ENCODE measurements at regions not wholly inside any gene's neighbourhood (a gene's known extent, or its start where the extent isn't known, plus 50 kb on each side); places are given as distances from the start of the nearest gene placed in this dataset.
"Not testable (repeated sequence)": the region's sequence is repeated elsewhere in the genome, so short reads cannot be mapped to it uniquely, and the experiment has no call there.

DNA sequence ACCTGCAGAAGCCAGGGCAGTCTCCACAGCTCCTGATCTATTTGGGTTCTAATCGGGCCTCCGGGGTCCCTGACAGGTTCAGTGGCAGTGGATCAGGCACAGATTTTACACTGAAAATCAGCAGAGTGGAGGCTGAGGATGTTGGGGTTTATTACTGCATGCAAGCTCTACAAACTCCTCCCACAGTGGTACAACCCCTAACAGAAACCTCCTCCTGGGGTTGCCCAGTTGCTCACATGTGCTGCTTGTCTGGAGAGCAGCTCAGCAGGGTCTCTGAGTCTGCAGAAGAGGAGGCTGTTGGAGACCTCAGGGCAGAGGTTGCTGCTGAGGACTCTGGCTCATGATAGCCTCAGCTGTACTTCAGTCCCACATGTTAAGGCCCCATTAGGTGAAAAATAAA is 1269.1 kb downstream of the RPIA start:
- not testable (repeated sequence) for DNase-seq (ENCODE audit: low spot score)

DNA sequence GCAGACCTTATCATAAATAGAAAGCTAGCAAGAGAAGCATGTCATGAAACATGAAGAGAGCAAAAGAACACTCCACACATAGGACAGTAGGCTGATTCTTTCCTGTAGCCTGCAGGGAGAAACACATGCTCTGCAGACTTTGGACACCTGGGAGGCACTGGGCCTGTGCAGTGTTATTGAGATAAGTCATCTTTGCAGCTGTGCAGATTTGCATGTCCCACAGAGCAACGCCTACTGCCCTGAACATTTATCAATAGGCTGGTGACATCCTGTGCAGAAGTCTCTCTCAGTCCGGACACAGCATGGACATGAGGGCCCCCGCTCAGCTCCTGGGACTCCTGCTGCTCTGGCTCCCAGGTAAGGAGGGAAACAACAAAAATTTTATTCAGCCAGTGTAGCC is 1277.1 kb downstream of the RPIA start:
- DNase-seq (ENCODE audit: low spot score): not testable (repeated sequence)

DNA sequence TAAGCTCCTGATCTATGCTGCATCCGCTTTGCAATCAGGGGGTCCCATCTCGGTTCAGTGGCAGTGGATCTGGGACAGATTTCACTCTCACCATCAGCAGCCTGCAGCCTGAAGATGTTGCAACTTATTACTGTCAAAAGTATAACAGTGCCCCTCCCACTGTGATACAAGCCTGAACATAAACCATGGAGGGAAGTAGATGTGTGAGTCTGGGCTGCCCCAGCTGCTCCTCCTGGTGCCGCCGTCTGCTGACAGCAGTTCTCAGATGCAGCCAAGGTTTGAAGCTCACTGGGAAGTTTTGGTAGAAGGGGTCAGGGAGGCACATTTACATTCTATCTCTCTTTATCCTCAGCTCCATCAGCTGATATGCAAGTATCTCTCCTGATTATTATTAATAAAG is 1277.7 kb downstream of the RPIA start:
- DNase-seq (ENCODE audit: low spot score): not testable (repeated sequence)

DNA sequence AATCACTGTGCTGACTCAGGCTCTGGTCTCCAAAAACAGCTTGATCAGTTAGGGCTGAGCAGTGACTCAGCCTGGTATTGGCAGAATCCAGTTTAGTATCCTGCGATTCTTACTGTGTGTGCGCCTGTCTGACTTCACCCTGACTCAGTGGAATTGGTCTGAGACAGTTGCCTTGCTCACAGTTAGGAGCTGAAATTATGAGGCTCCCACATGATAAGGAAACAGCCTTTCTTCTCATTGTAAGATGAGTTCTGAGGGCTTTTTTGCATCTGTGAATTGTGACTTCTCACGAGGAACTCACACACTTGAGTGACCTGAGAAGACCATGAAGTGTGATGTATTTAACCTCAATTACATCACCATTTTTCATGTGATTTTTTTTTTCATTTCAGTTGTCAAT is 1282.4 kb downstream of the RPIA start:
- not testable (repeated sequence) for DNase-seq (ENCODE audit: low spot score)

DNA sequence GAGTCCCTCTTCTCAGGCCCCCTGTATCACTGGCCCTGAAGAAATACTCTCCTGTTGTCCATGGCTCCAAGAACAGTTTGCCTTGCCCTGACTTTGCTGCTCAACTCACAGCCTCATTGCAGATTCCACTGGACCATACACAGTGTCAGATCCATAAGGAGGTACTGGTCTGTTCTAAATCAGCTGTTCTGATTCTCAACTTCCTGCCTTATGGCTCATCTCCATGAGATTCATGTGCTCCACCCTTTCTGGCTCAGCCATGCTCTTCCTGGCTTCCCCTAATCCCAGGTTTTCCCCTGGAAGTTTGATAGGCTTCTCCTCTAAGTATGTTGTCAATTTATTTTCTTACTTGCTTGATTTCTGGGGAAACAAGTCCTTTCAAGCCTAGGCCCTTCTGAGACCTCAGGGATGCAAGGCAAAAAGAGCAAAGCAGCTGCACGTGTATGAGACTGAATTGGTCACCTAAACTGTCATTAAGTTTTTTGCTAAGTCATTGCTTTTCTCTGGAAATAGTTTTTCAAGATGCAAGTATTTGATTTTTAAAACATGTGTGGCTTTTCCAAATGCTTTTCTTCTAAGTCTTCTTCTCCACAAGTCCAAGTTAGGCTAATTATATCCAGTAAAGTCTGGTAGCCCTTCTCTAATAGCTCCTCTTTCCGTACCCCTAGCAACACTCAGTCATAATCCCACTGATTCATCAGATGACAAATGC is 1288.5 kb downstream of the RPIA start:
- DNase-seq (ENCODE audit: low spot score): not testable (repeated sequence)

DNA sequence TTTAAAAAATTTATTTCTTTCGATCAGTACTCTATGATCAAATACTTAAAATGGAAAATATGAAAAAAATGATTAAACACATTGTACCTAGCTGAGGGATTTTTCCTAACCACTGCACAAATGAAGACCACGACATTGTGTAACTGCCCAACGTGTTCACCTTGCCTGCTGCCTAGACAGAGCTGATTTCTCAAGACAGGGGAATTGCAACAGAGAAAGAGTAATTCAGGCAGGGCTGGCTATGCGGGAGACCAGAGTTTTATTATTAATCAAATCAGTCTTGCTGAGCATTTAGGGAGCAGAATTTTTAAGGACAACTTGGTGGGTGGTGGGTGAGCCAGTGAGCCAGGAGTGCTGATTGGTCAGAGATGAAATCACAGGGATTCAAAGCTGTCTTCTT is 1290.8 kb downstream of the RPIA start:
- DNase-seq (ENCODE audit: low spot score): not testable (repeated sequence)

DNA sequence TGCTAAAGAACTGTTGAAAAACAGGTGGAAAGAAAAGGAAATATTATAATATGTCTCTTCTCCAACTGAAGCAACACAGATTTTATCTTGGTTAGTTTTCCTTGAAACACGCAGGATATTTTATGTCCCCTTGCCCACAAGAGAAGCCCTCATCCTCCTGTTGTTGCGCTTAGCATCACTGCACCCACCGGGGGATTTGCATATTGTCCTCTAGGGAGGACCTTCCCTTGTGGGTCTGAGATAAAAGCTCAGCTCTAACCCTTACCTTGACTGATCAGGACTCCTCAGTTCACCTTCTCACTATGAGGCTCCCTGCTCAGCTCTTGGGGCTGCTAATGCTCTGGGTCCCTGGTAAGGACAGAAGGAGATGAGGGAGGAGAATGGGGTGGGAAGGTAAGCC is 1294.2 kb downstream of the RPIA start:
- DNase-seq (ENCODE audit: low spot score): not testable (repeated sequence)

DNA sequence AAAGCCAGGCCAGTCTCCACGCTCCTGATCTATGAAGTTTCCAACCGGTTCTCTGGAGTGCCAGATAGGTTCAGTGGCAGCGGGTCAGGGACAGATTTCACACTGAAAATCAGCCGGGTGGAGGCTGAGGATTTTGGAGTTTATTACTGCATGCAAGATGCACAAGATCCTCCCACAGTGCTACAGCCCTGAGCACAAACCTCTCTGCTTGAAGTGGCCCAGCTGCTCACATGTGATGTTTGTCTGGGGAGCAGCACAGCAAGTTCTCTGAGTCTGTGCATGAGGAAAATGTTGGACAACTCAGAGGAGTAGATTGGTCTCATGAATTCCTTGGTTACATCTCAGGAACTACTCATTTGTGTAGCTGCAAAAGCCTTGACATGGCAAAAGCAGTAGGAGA is 1295.1 kb downstream of the RPIA start:
- not testable (repeated sequence) for DNase-seq (ENCODE audit: low spot score)

DNA sequence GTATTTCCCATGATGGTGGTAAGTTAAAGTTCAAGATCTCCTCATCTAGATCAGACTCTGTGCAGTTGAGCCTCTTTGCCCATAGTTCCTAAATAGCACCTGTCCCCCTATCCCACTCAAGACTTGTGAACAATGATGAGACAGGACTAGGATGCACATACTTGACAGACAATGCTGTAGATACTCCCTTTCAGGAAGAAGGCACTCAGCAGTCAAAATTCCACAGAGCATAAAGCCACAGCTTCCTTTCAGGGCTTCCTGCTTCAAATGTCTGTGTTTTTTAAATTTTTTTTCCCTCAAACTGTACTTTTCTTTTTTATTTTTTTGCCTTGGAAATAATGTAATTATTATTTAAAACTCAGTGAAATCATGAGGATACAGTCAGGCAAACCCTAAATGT is 1305.3 kb downstream of the RPIA start:
- not testable (repeated sequence) for DNase-seq (ENCODE audit: low spot score)

DNA sequence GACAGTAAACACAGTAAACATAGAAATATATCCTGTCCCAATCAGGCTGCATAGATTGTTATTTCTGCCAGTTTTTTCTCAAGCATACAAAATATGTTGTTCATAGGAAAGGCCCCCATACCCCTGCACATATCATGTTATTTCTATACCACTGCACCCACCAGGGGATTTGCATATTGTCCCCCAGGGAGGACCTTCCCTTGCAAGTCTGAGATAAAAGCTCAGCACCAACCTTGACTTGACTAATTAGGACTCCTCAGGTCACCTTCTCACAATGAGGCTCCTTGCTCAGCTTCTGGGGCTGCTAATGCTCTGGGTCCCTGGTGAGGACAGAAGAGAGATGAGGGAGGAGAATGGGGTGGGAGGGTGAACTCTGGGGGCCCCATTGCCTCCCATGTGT is 1313.1 kb downstream of the RPIA start:
- not testable (repeated sequence) for DNase-seq (ENCODE audit: low spot score)

DNA sequence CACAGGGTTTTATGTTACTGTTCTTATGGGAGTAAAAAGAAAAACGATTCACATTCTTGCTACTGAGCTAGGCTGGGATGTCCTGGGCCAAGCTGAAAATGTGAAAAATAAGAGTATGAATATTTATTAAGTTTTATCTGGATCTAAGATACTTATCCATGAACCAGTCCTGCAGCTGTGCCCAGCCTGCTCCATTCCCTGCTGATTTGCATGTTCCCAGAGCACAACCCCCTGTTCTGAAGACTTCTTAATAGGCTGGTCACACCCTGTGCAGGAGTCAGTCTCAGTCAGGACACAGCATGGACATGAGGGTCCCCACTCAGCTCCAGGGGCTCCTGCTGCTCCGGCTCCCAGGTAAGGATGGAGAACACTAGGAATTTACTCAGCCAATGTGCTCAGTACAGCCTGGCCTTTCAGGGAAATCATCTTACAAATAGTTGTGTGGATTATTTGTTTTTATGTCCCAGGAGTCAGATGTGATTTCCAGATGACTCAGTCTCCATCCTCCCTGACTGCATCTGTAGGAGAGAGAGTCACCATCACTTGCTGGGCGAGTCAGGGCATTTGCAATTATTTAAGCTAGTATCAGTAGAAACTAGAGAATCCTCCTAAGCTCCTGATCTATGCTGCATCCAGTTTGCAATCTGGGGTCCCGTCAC is 1319.1 kb downstream of the RPIA start:
- DNase-seq (ENCODE audit: low spot score): not testable (repeated sequence)

DNA sequence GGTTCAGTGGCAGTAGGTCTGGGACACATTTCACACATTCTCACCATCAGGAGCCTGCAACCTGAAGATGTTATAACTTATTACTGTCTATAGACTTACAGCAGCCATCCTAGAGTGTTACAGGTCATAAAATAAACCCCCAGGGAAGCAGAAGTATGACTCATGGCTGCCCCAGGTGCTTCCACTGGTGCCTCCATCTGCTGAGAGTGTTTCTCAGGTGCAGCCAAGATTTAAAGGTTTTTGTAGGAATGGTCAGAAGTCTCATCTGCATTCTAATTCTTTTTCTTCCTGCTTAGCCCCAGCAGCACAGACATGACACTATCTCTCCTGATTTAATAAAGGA is 1319.6 kb downstream of the RPIA start:
- not testable (repeated sequence) for DNase-seq (ENCODE audit: low spot score)

DNA sequence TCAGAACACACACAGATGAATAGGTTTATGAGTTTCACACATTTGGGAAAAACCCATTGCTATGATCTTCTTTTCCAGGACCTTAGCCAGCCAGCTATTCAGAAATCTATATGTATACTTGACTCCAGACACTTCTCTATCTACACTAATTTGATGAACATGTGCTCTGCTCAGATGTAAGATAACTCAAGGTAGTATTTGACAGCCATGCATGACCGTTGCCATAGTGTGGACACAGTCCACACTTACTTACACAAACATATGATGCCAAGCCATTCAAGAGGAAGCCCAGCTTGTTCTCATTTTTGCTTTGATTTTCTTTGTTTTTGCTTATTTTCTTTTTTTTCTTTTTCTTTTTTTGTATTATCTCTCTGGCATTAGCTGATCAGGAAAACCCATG is 1328.4 kb downstream of the RPIA start:
- not testable (repeated sequence) for DNase-seq (ENCODE audit: low spot score)

DNA sequence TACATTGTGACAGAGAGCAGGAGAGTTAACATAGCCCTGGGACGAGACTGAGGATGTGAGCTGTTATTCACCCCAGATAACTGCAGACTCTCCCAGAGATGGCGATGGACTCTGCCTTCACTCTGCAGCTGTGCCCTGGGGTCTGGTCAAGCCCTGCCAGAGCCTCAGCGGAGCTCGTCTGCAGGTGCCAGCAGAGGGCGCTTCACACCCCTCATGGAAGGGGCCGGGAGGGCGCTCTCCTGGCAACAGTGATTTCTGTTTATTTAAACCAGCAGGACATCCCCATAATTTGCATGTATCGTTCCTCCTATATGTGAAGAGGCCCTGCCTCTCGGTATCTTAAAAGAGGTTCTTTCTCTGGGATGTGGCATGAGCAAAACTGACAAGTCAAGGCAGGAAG is 1329.8 kb downstream of the RPIA start:
- not testable (repeated sequence) for DNase-seq (ENCODE audit: low spot score)

DNA sequence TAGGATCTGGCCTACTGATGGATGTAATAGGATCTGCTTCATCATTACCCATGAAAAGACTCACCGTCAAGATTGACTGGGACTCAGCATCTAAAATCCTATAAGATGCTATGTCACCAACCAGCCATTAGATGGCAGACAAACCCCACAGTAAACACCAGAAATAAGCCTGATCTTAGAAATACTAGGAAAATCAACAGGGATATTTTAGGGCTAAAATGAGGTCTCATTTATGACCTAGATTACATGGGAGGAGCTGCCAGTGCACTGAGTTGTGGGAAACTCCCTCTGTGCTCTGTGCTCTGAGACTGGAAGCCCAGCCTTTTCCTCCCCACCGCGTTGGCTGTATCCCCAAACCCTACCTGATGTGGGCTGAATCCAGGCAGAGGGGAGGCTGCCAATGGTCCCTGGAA is 1335.8 kb downstream of the RPIA start:
- not testable (repeated sequence) for DNase-seq (ENCODE audit: low spot score)

DNA sequence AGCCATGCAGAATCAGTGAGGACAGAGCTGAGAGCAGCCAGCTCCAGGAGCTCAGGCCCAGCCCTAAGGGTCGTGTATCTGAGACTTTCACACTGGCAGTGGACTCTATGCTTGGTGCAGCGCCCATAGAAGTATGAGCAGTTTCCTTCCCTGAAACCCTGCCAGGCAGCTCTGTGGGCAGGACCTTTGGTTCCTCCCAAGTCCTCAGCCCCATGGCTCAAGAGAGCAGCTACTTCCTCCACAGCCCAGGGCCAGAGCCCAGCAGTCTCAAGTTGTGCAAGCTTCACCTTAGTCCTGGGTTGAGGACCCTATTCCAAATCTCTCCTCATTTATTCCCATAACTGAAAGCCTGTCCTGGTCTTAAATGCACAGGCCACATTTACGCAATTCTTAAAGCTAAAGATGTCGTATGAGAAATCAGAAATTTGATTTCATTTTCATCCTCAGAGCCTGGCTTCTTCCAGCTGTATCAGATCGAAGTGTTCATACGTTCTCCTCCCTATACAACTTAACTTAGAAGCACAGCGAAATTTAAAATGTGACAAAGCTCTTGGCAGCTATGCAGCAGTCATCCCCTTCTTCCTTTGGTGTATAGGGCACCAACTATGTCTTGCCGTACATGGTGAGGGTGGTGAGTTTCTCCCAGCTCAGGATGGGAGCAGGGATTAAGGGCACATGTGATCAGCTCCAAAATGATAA is 1337.1 kb downstream of the RPIA start:
- not testable (repeated sequence) for DNase-seq (ENCODE audit: low spot score)

DNA sequence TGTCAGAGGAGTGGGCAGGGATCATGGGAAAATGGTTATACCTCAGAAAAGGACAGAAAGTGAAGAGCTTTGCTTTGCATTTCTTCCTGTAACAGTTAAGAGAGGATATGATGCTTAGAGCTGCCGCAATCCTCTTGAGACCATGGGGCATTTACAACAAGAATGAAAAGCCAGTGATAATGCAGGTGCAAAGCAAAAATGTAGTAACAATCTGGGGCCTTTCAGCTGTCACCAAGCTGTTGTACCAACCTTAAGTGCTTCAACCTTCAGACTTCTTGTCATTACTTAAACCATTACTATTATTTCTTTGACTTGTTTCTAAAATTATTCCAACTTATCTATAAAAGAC is 1337.6 kb downstream of the RPIA start:
- DNase-seq (ENCODE audit: low spot score): not testable (repeated sequence)

DNA sequence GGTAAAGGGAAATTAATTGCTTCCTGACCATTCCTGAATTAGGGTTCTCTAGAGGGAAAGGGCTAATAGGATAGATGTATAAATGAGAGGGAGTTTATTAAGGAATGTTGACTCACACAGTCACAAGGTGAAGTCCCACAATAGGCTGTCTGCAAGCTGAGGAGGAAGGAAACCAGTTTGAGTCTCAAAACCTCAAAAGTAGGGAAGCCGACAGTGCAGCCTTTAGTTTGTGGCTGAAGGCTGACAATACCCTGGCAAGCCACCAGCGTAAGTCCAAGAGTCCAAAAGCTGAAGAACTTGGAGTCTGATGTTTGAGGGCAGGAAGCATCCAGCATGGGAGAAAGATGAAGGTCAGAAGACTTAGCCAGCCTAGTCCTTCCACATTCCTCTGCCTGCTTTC is 1340.8 kb downstream of the RPIA start:
- not testable (repeated sequence) for DNase-seq (ENCODE audit: low spot score)

DNA sequence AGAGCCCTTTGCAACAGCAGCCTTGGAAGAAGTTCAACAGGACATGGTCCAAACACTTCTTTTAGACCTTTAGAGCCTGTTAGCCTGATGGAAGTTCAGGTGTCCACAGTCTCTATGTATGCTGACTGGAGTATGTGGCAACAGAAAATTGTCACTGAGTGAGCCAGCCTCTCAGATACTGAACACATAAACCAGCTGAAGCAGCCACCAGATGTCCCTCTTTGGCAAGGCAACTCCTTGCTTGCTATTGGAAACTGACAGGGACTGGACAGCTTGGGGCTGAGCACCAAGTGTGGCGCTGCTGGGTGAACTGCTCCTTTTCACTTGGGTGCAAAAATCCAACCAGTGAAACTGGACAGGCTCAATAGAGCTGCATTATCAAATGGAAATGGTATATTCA is 1344.9 kb downstream of the RPIA start:
- DNase-seq (ENCODE audit: low spot score): not testable (repeated sequence)

DNA sequence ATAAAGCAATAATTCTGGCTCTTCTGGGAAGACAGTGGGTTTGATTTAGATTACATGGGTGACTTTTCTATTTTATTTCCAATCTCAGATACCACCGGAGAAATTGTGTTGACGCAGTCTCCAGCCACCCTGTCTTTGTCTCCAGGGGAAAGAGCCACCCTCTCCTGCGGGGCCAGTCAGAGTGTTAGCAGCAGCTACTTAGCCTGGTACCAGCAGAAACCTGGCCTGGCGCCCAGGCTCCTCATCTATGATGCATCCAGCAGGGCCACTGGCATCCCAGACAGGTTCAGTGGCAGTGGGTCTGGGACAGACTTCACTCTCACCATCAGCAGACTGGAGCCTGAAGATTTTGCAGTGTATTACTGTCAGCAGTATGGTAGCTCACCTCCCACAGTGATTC is 1347.6 kb downstream of the RPIA start:
- DNase-seq (ENCODE audit: low spot score): not testable (repeated sequence)

DNA sequence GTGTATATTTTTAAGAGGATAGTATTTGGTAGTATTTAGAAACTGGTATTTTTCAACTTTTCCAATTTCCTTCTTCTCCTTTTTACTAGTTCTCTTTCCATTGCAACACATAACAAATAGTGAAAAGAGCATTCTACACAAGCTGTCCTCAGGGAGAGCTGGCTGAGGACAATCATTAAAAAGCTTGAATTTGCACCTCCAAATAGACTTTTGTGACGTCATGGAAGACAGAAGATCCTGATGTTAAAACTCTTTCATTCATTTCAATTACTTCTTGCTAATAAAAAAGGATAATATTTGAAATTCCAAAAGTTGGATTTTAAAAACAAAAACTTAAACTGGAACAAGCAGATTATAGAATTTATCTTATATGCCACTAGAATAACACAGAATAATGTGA is 1356.3 kb downstream of the RPIA start:
- not testable (repeated sequence) for DNase-seq (ENCODE audit: low spot score)

DNA sequence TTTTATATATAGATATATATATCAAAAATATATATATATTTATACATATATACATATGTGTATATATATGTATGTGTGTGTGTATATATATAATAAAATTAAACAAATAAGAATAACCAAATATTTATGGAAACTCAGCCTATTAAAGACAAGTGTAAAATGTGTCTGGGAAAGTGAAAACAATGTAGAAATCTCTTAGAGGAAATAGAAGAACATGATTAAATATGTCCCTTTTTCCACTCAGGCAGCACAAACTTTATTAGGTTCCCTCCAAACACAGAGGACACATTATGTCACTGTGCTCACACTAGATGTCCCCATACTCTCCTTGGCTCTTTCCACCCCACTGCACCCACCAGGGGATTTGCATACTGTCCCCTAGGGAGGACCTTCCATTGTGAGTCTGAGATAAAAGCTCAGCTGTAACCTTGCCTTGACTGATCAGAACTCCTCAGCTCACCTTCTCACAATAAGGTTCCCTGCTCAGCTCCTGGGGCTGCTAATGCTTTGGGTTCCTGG is 1360.7 kb downstream of the RPIA start:
- DNase-seq (ENCODE audit: low spot score): not testable (repeated sequence)

Data from ureter (tissue), 1 donor.